ENCODE measurements at regions not wholly inside any gene's neighbourhood (a gene's known extent, or its start where the extent isn't known, plus 50 kb on each side); places are given as distances from the start of the nearest gene placed in this dataset.

DNA sequence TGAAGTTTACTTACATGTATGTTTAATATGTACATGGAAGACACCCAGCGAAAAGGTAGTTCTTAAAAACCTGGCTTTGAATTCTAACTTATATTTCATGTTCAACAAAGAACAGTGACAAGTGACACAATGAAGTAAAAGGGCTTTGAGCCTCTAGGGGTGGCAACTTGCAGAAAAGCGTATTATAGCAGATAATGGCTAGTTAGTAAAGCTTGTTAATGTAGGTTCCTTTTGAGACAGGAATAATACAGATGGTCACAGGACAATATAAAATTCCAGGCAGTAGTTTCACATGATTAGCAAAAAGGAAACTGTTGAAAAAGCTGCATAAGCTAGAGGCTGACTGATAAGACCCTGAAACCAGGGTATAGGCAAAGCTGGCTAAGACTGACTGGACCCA, 132.4 kb upstream of the FTMT start:
- H3K4me1 ChIP-seq, result no peaks in the 10 kb centered on the region
- H3K4me3 ChIP-seq, result no peak overlapping the region
- H3K27me3 ChIP-seq, result no peaks in the 10 kb centered on the region
- peaks cover 0 to 2% (median 0%) of the 10 kb centered on the region in 4 donors for H3K9me3 ChIP-seq
- TF ChIP-seq POLR2AphosphoS5 (IDR thresholded peaks at IDR 0.05), result no peak
- TF ChIP-seq POLR2A (IDR thresholded peaks at IDR 0.05), result no peak
- TF ChIP-seq, protein P1, sequence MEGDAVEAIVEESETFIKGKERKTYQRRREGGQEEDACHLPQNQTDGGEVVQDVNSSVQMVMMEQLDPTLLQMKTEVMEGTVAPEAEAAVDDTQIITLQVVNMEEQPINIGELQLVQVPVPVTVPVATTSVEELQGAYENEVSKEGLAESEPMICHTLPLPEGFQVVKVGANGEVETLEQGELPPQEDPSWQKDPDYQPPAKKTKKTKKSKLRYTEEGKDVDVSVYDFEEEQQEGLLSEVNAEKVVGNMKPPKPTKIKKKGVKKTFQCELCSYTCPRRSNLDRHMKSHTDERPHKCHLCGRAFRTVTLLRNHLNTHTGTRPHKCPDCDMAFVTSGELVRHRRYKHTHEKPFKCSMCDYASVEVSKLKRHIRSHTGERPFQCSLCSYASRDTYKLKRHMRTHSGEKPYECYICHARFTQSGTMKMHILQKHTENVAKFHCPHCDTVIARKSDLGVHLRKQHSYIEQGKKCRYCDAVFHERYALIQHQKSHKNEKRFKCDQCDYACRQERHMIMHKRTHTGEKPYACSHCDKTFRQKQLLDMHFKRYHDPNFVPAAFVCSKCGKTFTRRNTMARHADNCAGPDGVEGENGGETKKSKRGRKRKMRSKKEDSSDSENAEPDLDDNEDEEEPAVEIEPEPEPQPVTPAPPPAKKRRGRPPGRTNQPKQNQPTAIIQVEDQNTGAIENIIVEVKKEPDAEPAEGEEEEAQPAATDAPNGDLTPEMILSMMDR (IDR thresholded peaks at IDR 0.05), result no peak
- TF ChIP-seq EP300 (IDR thresholded peaks at IDR 0.05), result no peak
- no peak overlapping the region for H3K27ac ChIP-seq
- intact Hi-C loops (cut with DNase I), result no loop called here
- 83 to 92% methylated on average over 2 of the region's 2 CpGs for WGBS, 2 donors
- no peak for DNase-seq
- no peaks in the 10 kb centered on the region for H3K36me3 ChIP-seq

DNA sequence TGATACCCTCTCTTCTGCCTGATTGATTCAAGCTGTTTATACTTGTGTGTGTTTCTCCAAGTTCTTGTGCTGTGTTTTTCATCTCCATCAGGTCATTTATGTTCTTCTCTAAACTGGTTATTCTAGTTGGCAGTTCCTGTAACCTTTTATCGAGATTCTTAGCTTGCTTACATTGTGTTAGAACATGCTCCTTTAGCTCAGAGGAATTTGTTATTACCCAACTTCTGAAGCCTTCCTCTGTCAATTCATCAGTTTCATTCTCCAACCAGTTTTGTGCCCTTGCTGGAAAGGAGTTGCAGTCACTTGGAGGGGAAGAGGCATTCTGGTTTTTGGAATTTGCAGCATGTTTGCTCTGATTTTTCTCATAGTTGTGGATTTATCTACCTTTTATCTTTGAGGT, 126.2 kb upstream of the FTMT start:
- DNase-seq, result no peak
- TF ChIP-seq POLR2A (IDR thresholded peaks at IDR 0.05), result no peak
- TF ChIP-seq, protein P1 (IDR thresholded peaks at IDR 0.05), result no peak
- H3K4me1 ChIP-seq, result no peaks in the 10 kb centered on the region
- no peak overlapping the region for H3K4me3 ChIP-seq
- no peak overlapping the region for H3K27ac ChIP-seq
- WGBS, 2 donors, result 33 to 54% methylated on average over 1 of the region's 1 CpG
- intact Hi-C loops (cut with DNase I), result no loop called here
- H3K36me3 ChIP-seq, result no peaks in the 10 kb centered on the region
- no peaks in the 10 kb centered on the region for H3K27me3 ChIP-seq
- peaks cover 0 to 2% (median 0%) of the 10 kb centered on the region in 4 donors for H3K9me3 ChIP-seq

DNA sequence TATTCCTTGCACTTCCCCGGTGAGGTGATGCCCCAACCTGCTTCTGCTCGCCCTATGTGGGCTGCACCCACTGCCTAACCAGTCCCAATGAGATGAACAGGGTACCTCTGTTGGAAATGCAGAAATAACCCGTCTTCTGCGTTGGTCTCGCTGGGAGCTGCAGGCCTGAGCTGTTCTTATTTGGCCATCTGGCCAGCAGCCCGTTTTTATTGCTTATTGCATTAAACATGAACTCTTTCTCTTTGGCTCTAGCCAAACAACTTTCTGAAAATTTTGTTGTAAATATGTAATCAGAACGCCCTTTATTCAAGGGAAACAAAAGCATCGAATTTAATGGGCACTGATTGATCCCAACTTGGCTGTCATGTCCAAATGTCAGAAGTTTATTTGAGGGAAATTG, 124.7 kb upstream of the FTMT start:
- intact Hi-C loops (cut with DNase I), result no loop called here
- no peak overlapping the region for H3K27ac ChIP-seq
- H3K4me1 ChIP-seq, result no peaks in the 10 kb centered on the region
- H3K36me3 ChIP-seq, result no peaks in the 10 kb centered on the region
- WGBS, 2 donors, result 63 to 80% methylated on average over 8 of the region's 8 CpGs
- TF ChIP-seq POLR2AphosphoS5 (IDR thresholded peaks at IDR 0.05) (no peak), POLR2A (IDR thresholded peaks at IDR 0.05) (no peak), EP300 (IDR thresholded peaks at IDR 0.05) (no peak)
- TF ChIP-seq, protein P1 (IDR thresholded peaks at IDR 0.05), result no peak
- no peak for DNase-seq
- no peak overlapping the region for H3K4me3 ChIP-seq
- no peaks in the 10 kb centered on the region for H3K27me3 ChIP-seq
- H3K9me3 ChIP-seq, result no peaks in the 10 kb centered on the region

DNA sequence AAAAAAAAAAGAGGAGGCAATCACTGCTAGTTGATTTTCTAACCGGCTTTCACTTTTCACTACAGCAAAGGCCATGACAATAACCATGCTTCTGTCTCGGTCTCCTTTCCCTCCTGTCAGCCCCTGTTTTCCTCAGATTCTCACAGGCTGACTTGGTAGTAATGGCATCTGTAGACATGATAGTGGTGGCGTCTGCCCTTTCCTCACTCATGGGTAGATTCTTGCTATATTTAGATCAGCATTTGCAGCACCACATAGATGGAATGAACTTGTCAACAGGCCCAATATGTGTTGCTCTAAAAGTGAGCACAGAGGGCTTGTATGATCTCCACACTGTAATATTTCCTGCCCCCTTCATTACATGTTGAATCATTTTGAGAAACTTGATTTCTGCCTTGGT, 120.3 kb upstream of the FTMT start:
- intact Hi-C loops (cut with DNase I), result no loop called here
- no peaks in the 10 kb centered on the region for H3K27me3 ChIP-seq
- TF ChIP-seq, protein P1 (IDR thresholded peaks at IDR 0.05), result no peak
- TF ChIP-seq EP300 (IDR thresholded peaks at IDR 0.05) (no peak), POLR2AphosphoS5 (IDR thresholded peaks at IDR 0.05) (no peak), POLR2A (IDR thresholded peaks at IDR 0.05) (no peak)
- 60 to 79% methylated on average over 3 of the region's 3 CpGs for WGBS, 2 donors
- DNase-seq, result no peak
- no peak overlapping the region for H3K27ac ChIP-seq
- H3K4me1 ChIP-seq, result no peaks in the 10 kb centered on the region
- H3K4me3 ChIP-seq, result no peak overlapping the region
- no peaks in the 10 kb centered on the region for H3K36me3 ChIP-seq
- H3K9me3 ChIP-seq, result no peaks in the 10 kb centered on the region

DNA sequence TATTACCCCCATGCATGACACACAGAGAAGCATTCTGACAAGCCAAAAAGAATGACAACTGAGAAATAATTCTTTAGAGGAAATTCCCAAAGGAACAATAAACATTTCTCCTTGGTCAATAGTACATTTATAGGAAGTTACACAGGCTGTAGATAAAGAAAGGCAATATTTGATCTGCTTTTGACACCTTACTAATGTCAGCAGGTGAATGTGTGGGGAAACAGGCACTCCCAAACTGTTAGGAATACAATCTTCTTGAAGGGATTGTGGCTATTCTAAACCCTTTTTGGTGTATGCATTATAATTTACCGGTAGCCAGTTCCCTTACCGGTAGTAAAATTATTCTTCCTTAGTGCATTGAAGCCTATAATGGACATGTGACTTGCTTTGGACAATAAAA, 116.1 kb upstream of the FTMT start:
- no peak overlapping the region for H3K4me3 ChIP-seq
- intact Hi-C loops (cut with DNase I), result no loop called here
- DNase-seq, result no peak
- H3K27me3 ChIP-seq, result no peaks in the 10 kb centered on the region
- no peaks in the 10 kb centered on the region for H3K36me3 ChIP-seq
- no peaks in the 10 kb centered on the region for H3K4me1 ChIP-seq
- H3K9me3 ChIP-seq, result no peaks in the 10 kb centered on the region
- TF ChIP-seq, protein P1 (IDR thresholded peaks at IDR 0.05), result no peak
- no peak for TF ChIP-seq POLR2AphosphoS5 (IDR thresholded peaks at IDR 0.05)
- TF ChIP-seq POLR2A (IDR thresholded peaks at IDR 0.05), result no peak
- TF ChIP-seq EP300 (IDR thresholded peaks at IDR 0.05), result no peak
- 21 to 79% methylated on average over 2 of the region's 2 CpGs for WGBS, 2 donors
- no peak overlapping the region for H3K27ac ChIP-seq

Measured in sigmoid colon (tissue), 6 donors.